ENCODE measurements at regions not wholly inside any gene's neighbourhood (a gene's known extent, or its start where the extent isn't known, plus 50 kb on each side); places are given as distances from the start of the nearest gene placed in this dataset.

- DNase-seq (ENCODE audit: low read depth), result no peak
Observed at GRCh38 chr16:79264237-79265109, 336.1 kb downstream of the MAF start.

GRCh38 chr16:79263425-79263824, 337.1 kb downstream of the MAF start:
- no peak for DNase-seq (ENCODE audit: low read depth)
